Sigmoid colon (tissue), 4 donors: ENCODE measurements at regions not wholly inside any gene's neighbourhood (a gene's known extent, or its start where the extent isn't known, plus 50 kb on each side); places are given as distances from the start of the nearest gene placed in this dataset.

ENCODE experiments used
- CTCF ChIP-seq, 4 experiments: fragments of 450-650 bp in 3 of 4; fragments of 200-600 bp in 1 of 4; IDR thresholded peaks; one replicate each; pipeline ENCODE4 v1.5.1; 2016 to 2019; ENCODE audit warnings: antibody characterized with exemption in 4 of 4, mild to moderate bottlenecking in 3 of 4, moderate library complexity in 2 of 4
- POLR2A ChIP-seq, 2 donors: fragments of 450-650 bp; IDR thresholded peaks; one replicate each; pipeline ENCODE4 v1.6.1; 2016; ENCODE audit warnings: antibody characterized with exemption in 2 of 2, mild to moderate bottlenecking in 2 of 2, moderate library complexity in 2 of 2
- POLR2AphosphoS5 ChIP-seq, 4 donors: sonication (generic); formaldehyde crosslinking; IDR thresholded peaks; one replicate each; pipeline ENCODE4 v1.6.1; 2017; ENCODE audit warnings: antibody characterized with exemption in 4 of 4

- no peak for TF ChIP-seq CTCF (IDR thresholded peaks at IDR 0.05)
- no peak for TF ChIP-seq POLR2AphosphoS5 (IDR thresholded peaks at IDR 0.05)
- no peak for TF ChIP-seq POLR2A (IDR thresholded peaks at IDR 0.05)
Measured at GRCh38 chr4:35604724-35605123, 639.6 kb downstream of the ARAP2 start.
